ENCODE measurements at regions not wholly inside any gene's neighbourhood (a gene's known extent, or its start where the extent isn't known, plus 50 kb on each side); places are given as distances from the start of the nearest gene placed in this dataset.
"Not testable (repeated sequence)": the region's sequence is repeated elsewhere in the genome, so short reads cannot be mapped to it uniquely, and the experiment has no call there.

GRCh38 chr5:172529896-172530295 is 75.6 kb upstream of the SH3PXD2B start:
- DNase-seq, result no peak

GRCh38 chr5:172528440-172528839 is 74.1 kb upstream of the SH3PXD2B start:
- DNase-seq, result no peak

GRCh38 chr5:172527559-172527958 is 73.2 kb upstream of the SH3PXD2B start:
- no peak for DNase-seq

GRCh38 chr5:172525996-172526360 is 71.7 kb upstream of the SH3PXD2B start:
- no peak for DNase-seq

GRCh38 chr5:172525307-172525995 is 71.1 kb upstream of the SH3PXD2B start:
- DNase-seq, result no peak

- DNase-seq, result no peak
Measured at GRCh38 chr5:172524573-172525021, 70.3 kb upstream of the SH3PXD2B start.

GRCh38 chr5:172523146-172523745 is 68.9 kb upstream of the SH3PXD2B start:
- DNase-seq, result no peak

- DNase-seq, result no peak
Measured at GRCh38 chr5:172521338-172521932, 67.1 kb upstream of the SH3PXD2B start.

GRCh38 chr5:172511952-172512351 is 57.6 kb upstream of the SH3PXD2B start:
- DNase-seq, result no peak

GRCh38 chr5:172509405-172509781 is 55.1 kb upstream of the SH3PXD2B start:
- no peak for DNase-seq

GRCh38 chr5:172508471-172509404 is 54.4 kb upstream of the SH3PXD2B start:
- no peak for DNase-seq

- not testable (repeated sequence) for DNase-seq
Measured at GRCh38 chr5:172507485-172507884, 53.2 kb upstream of the SH3PXD2B start.

- DNase-seq, result no peak
Measured at GRCh38 chr5:172506921-172507320, 52.6 kb upstream of the SH3PXD2B start.

GRCh38 chr5:172506251-172506650 is 51.9 kb upstream of the SH3PXD2B start:
- no peak for DNase-seq

- no peak for DNase-seq
Measured at GRCh38 chr5:172505845-172506244, 51.5 kb upstream of the SH3PXD2B start.

- no peak for DNase-seq
Measured at GRCh38 chr5:172505403-172505759, 51.1 kb upstream of the SH3PXD2B start.

- DNase-seq, result no peak
Measured at GRCh38 chr5:172504701-172505402, 50.5 kb upstream of the SH3PXD2B start.

- no peak for DNase-seq
Measured at GRCh38 chr5:172503925-172504700, 49.8 kb upstream of the SH3PXD2B start.
